HEK293T (cell line): ENCODE measurements at regions not wholly inside any gene's neighbourhood (a gene's known extent, or its start where the extent isn't known, plus 50 kb on each side); places are given as distances from the start of the nearest gene placed in this dataset.

ENCODE experiments used
- ARNT ChIP-seq: fragments of 450-650 bp; IDR thresholded peaks from 2 replicates; pipeline ENCODE4 v1.6.1; 2017; ENCODE audit warnings: mild to moderate bottlenecking
- BHLHE40 ChIP-seq: fragments of 450-650 bp; IDR thresholded peaks from 2 replicates; pipeline ENCODE4 v1.6.1; 2016; ENCODE audit warnings: mild to moderate bottlenecking, moderate library complexity, borderline replicate concordance
- CTBP1 ChIP-seq: fragments of 450-650 bp; IDR thresholded peaks from 2 replicates; pipeline ENCODE4 v1.6.1; 2016; ENCODE audit warnings: borderline replicate concordance
- ELF4 ChIP-seq: fragments of 450-650 bp; IDR thresholded peaks from 2 replicates; pipeline ENCODE4 v1.6.1; 2017; ENCODE audit warnings: antibody characterized with exemption
- FOXA1 ChIP-seq: fragments of 450-650 bp; IDR thresholded peaks from 2 replicates; pipeline ENCODE4 v1.6.1; 2016; ENCODE audit warnings: mild to moderate bottlenecking
- FOXK2 ChIP-seq: fragments of 450-650 bp; IDR thresholded peaks from 2 replicates; pipeline ENCODE4 v1.6.1; 2016; ENCODE audit warnings: mild to moderate bottlenecking
- FOXM1 ChIP-seq: fragments of 450-650 bp; IDR thresholded peaks from 2 replicates; pipeline ENCODE4 v1.6.1; 2017; ENCODE audit warnings: mild to moderate bottlenecking, borderline replicate concordance
- L3MBTL2 ChIP-seq: fragments of 450-650 bp; conservative IDR thresholded peaks from 2 replicates; pipeline ENCODE4 v1.6.1; 2016; ENCODE audit warnings: mild to moderate bottlenecking
- NFRKB ChIP-seq: fragments of 450-650 bp; IDR thresholded peaks from 2 replicates; pipeline ENCODE4 v1.6.1; 2016; ENCODE audit warnings: mild to moderate bottlenecking, moderate library complexity
- SP1 ChIP-seq: fragments of 450-650 bp; IDR thresholded peaks from 2 replicates; pipeline ENCODE4 v1.6.1; 2017
- SUZ12 ChIP-seq: fragments of 450-650 bp; IDR thresholded peaks from 2 replicates; pipeline ENCODE4 v1.6.1; 2016; ENCODE audit warnings: mild to moderate bottlenecking
- TARDBP ChIP-seq: fragments of 450-650 bp; IDR thresholded peaks from 2 replicates; pipeline ENCODE4 v1.6.1; 2016

DNA sequence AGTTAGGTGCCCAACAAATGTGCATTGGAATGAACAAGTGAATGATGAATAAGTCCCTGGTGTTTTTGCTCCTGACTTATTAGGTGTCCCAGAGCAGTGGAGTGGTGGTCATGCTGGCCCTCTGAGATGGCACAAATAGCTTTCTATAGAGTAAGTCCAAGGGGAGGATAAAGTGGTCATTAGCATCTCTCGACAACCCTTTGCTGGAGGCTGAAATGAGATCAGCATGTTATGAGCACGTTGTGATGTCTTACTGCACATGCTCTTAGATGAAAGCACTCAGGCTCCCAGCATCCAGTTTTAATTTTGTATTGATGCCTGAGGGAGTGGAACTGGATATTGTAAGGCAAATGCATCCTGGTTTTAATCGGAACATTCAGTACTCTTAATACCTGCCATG lies 326.2 kb downstream of the RFC3 start:
- TF ChIP-seq SP1, result no peak
- no peak for TF ChIP-seq BHLHE40
- no peak for TF ChIP-seq ARNT
- no peak for TF ChIP-seq FOXA1
- TF ChIP-seq FOXM1, result no peak
- TF ChIP-seq L3MBTL2, result no peak
- no peak for TF ChIP-seq SUZ12
- TF ChIP-seq ELF4, result no peak
- TF ChIP-seq FOXK2, result no peak
- no peak for TF ChIP-seq CTBP1
- TF ChIP-seq NFRKB, result no peak
- TF ChIP-seq TARDBP, result no peak
